IPS-18c (cell line): ENCODE measurements at regions not wholly inside any gene's neighbourhood (a gene's known extent, or its start where the extent isn't known, plus 50 kb on each side); places are given as distances from the start of the nearest gene placed in this dataset.
"Not testable (repeated sequence)": the region's sequence is repeated elsewhere in the genome, so short reads cannot be mapped to it uniquely, and the experiment has no call there.

Source experiments
- H3K4me3 ChIP-seq: 2 replicates; pipeline ENCODE4 v1.7.0; 2013; ENCODE audit warnings: low read depth, mild to moderate bottlenecking, low read length, moderate library complexity; ENCODE audit not compliant: insufficient read depth
- H3K9me3 ChIP-seq: one replicate; pipeline ENCODE4 v1.6.1; 2013; ENCODE audit warnings: mild to moderate bottlenecking, low read length, moderate library complexity; ENCODE audit not compliant: control insufficient read depth, insufficient read depth

- H3K9me3 ChIP-seq, H3K4me3 ChIP-seq: not testable (repeated sequence)
Observed at GRCh38 chr13:74536649-74537048, 402.4 kb upstream of the KLF12 start.

GRCh38 chr13:74533226-74533625, 399.0 kb upstream of the KLF12 start:
- no peak overlapping the region for H3K4me3 ChIP-seq
- no peaks in the 10 kb centered on the region for H3K9me3 ChIP-seq

GRCh38 chr13:74530011-74530410, 395.8 kb upstream of the KLF12 start:
- no peaks in the 10 kb centered on the region for H3K9me3 ChIP-seq
- H3K4me3 ChIP-seq = no peak overlapping the region

DNA sequence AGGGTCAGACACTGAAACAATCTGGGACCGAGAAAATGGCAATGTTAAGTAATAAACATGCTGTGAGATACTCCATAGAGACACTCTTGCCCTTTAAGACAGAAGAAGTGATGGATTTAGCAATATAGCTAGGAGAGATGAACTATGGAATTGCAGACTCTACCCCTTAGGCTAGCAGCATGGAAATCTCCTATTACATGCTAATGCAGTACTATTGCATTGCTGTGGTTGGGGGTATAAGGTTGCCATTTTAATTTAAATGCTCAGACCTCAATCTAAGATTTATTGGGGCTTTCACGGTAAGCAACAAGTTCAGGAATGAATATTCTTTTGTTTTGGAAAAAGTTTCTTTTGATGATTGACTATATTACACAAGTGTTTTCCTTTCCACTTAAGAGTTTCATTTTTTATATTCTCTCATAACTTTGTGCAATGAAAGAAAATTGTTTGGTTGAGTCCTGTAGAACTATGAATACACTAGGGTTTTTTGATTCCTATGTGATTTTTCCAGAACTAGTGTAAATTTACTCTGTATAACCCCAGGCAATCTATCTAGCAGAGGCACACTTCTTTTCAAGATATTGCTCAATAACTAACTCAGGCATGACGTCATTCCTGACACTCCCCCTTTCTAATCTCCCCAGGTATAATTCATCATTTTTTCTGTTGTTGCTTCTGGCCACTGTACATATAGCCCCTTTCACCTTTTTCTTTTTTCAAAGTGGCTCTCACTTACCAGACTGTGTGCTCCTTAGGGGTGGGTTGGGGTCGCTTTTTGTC, 394.7 kb upstream of the KLF12 start:
- Histone ChIP-seq H3K9me3 (no peaks in the 10 kb centered on the region), H3K4me3 (no peak overlapping the region)

DNA sequence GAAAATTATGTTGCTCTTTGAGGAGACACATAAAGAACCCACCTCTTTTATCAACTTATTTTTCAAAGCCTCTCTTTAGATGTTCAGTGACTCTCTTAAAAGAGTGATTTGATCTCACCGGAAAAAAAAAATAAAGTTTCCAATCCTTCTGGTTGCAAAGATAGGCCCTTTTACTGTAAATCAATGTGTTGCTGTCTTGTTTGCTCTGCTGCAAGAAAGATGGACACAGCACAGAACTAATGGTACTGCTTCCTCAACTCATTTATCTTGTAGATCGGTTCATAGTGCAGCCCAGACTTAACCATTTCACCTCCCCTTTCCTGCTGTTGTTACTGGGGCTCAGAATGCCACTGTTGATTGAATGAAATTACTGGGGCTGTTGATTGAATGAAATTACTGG, 388.9 kb upstream of the KLF12 start:
- Histone ChIP-seq H3K9me3 (no peaks in the 10 kb centered on the region), H3K4me3 (no peak overlapping the region)

DNA sequence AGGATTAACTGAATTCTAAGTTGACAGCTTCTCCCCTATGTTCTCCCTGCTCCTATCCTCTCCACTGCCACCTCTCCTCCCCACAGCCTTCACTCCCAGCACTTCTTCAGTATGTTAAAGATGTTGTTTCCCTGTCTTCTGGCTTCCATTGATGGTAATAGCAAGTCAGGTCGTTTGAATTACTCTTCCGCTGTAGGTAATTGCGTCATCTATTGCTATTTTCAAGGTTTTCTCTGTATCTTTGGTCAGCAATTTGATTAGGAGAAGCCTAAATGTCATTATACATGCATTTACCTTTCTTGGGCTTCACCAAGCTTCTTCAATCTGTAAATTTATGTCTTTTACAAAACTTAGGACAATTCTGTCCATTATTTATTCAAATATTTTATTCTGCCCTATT, 377.3 kb upstream of the KLF12 start:
- Histone ChIP-seq H3K9me3 (no peaks in the 10 kb centered on the region), H3K4me3 (no peak overlapping the region)

- H3K4me3 ChIP-seq = no peak overlapping the region
- peaks cover 2% of the 10 kb centered on the region for H3K9me3 ChIP-seq
Observed at GRCh38 chr13:74487091-74487722, 353.0 kb upstream of the KLF12 start.

GRCh38 chr13:74485757-74486156, 351.6 kb upstream of the KLF12 start:
- Histone ChIP-seq H3K9me3 (peaks cover 2% of the 10 kb centered on the region), H3K4me3 (no peak overlapping the region)

DNA sequence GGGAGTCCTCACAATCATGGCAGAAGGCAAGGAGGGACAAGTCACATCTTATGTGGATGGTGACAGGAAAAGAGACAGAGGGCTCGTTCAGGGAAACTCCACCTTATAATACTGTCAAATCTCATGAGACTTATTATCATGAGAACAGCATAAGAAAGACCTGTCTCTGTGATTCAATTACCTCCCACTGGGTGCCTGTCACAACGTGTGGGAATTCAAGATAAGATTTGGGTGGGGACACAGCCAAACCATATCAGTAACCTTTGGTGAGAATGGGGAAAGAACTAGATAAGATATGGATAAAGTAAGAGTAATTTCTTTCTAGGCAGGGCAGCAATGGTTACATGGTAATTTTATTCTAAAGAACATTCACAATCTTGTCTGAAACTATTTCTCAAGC, 344.9 kb upstream of the KLF12 start:
- Histone ChIP-seq H3K4me3 (no peak overlapping the region), H3K9me3 (no peaks in the 10 kb centered on the region)

GRCh38 chr13:74476788-74477187, 342.6 kb upstream of the KLF12 start:
- H3K9me3 ChIP-seq = no peaks in the 10 kb centered on the region
- H3K4me3 ChIP-seq = no peak overlapping the region

- Histone ChIP-seq H3K4me3 (no peak overlapping the region), H3K9me3 (no peaks in the 10 kb centered on the region)
Observed at GRCh38 chr13:74476365-74476764, 342.2 kb upstream of the KLF12 start.

GRCh38 chr13:74466864-74467263, 332.7 kb upstream of the KLF12 start:
- no peaks in the 10 kb centered on the region for H3K9me3 ChIP-seq

GRCh38 chr13:74466020-74466419, 331.8 kb upstream of the KLF12 start:
- Histone ChIP-seq H3K4me3 (no peak overlapping the region), H3K9me3 (no peaks in the 10 kb centered on the region)

More at GRCh38 chr13:74466864-74467263, 332.7 kb upstream of the KLF12 start:
- no peak overlapping the region for H3K4me3 ChIP-seq

DNA sequence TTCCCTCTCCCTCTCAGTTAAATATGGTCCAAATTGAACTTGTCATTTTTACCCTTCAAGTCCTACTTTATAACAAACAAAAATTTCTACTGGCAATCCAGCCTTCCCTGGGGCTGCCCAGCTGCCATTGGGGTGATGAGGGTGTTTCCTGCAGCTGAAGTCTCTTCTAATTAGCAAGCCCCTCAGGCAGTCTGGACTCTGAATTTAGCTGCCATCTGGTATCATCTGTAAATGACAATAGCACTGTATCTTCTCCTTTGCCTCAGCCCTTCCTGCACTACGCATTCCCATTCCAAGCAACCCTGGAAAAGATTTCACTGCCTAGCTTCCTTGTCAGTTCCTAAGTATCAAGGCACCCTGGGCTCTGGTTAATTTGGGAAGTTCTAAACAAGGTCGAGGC, 331.1 kb upstream of the KLF12 start:
- no peaks in the 10 kb centered on the region for H3K9me3 ChIP-seq
- H3K4me3 ChIP-seq = no peak overlapping the region

DNA sequence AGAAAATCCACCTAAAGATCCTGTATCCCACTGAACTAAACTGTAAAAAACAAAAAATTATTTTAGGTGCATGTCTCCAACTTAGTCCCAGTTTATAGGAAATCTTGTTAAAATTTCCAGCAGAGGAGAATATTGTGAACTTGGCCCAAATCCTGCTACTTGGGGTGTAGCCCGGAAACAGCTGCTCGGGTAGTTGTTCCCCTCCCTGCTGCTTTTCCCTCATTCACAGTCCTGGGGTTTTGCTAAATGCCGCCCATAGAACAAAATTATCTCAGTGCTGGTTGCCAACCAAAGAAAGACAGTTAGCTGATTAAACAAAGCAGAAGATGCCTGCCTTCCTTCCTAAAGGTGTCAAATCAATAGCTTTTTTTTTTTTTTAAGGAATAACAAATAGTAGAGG, 330.5 kb upstream of the KLF12 start:
- Histone ChIP-seq H3K4me3 (no peak overlapping the region), H3K9me3 (no peaks in the 10 kb centered on the region)

- H3K9me3 ChIP-seq = no peaks in the 10 kb centered on the region
- no peak overlapping the region for H3K4me3 ChIP-seq
Observed at GRCh38 chr13:74461011-74461410, 326.8 kb upstream of the KLF12 start.

DNA sequence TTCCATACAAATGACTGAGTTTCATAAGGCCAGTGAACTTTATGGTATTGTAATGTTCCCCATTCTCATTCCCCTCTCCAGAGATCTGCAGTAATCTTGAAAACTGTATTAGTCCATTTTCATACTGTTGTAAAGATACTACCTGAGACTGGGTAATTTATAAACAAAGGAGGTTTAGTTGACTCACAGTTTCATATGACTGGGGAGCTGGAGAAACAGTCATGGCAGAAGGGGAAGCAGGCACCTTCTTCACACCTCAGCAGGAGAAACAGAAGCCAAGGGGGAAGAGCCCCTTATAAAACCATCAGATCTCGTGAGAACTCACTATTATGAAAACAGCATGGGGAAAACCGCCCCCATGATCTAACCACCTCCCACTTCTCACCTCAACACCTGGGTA, 318.7 kb upstream of the KLF12 start:
- Histone ChIP-seq H3K9me3 (no peaks in the 10 kb centered on the region), H3K4me3 (no peak overlapping the region)

DNA sequence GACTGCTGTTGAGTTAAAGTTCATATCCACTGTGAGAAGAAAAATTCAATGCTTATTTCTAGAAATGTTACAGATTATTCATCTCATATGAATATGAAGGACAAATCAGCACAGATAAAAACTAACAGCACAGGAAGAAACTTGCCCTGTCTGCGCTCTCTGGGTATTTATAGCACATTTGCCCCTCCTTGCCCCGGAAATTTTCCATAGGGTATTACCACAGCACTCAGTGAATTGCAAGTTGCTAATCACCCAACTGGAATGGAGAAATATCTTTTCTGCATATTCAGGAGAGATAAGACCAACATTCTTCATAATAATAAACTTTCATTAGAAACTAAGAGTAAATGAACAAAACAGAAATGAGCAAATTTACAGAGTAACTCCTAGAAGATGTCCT, 318.0 kb upstream of the KLF12 start:
- no peak overlapping the region for H3K4me3 ChIP-seq

DNA sequence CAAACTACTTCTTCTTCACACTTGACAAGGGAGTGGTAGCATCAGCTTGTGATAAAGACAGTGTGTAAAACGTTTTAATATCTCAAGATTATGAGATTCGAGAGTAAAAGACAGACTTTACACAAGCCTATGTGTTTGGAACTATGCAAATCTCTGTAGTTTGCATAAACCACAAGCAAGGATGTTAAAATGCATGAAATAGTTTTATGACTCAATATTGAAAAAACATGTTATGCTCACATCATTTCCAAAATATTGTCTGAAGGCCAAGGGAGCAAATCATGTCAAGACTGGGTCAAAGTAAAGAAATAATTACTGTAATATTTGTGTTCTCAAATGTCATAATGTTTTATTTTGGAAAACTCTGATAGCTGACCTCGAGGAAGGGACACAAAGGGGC, 316.8 kb upstream of the KLF12 start:
- Histone ChIP-seq H3K4me3 (no peak overlapping the region), H3K9me3 (no peaks in the 10 kb centered on the region)

More for the DNA sequence above, 318.0 kb upstream of the KLF12 start:
- no peaks in the 10 kb centered on the region for H3K9me3 ChIP-seq
